ENCODE measurements at regions not wholly inside any gene's neighbourhood (a gene's known extent, or its start where the extent isn't known, plus 50 kb on each side); places are given as distances from the start of the nearest gene placed in this dataset.

DNA sequence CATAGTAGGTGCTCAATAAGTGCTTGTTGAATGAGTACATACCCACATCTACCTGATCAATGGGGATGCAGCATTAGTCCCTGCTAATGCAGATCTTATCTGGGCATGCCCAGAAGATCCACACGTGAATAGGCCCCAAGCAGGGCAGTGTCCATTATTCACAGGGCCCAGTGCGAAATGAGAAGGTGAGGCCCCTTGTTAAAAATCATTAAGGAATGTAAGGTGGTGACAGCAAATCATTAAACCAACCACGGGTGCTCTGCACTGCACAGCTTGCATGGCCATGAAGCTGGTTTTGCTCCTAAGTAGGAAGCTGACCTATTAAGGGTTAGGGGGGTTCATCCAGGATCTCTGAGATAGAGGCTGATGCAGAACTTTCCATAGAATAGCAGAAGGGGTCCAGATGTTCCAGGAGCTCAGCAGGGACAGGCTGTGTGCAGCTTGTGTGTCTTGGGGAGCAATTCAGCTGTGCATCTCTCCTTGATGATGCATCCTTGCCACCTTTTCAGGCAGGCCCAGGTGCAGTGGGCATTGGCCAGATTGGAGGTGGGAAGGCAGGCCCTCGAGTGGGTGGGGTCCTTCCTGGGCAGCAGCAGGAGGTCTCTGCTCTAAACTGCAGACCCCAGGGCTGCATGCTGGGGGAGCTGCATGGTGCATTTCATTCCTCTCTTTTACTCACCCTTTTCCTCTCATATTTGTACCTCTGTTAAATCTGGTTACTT is 231.3 kb upstream of the PWP1 start:
- no peak for DNase-seq

DNA sequence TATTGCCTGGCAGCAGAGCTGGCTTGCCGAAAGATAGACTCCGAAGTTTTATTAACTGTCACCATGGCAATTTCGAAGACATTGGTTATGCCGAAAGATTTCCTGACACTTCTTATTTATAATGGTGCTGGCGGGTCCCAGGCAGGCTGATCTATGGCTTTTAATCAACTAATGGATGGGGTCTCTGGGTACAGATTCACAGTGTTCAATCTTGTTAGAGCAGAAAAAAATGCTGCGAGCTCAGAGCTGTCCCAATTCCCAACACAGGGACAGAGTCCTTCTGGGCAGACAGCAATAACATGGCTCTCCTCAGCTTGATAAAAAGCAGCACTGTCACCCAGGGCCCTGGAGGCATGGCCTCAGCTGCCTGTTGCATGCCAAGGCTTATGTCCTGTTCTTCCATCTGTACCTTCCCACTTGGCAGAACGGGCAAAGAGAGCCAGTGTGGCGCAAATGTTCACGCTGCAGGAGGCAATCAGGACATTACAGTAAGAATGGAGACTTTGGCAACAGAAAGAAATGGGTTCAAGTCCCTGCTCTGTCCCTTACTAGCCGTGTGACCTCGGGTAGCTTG is 228.2 kb upstream of the PWP1 start:
- DNase-seq, result no peak

DNA sequence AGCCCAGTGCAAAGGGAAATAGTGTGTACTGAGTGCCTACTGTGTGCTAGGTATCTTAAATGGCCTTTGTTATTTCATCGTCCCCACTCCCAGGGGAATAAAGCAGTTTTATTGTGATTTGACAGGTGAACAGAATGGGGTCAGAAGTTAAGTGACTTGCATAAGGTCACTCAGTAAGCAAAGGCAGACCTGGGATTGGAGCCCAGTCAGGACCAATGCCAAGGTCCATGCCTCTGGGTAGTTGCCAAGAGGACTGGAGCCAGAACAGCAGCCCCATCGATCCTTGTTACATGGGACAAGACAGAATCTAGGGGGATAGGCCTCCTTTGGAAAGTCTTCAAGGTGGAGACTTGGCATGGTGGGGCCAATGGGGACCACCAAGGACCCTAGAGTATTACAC is 227.4 kb upstream of the PWP1 start:
- no peak for DNase-seq

DNA sequence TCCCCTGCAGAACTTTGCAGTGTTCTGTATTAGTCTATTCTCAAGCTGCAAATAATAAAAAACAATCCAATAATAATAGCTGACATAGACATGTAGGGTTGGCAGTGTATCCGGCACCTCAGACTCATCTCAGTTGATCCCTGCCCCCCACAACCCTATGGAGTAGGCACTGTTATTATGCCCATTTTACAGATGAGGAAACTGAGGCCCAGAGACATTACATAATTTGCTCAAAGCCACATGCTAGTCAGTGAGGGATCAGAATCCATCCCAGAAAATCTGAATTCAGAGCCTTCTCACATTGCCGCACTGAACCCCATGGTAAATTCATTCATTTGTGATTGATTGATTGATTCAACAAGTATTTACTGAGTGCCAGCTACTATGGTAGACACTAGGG is 226.6 kb upstream of the PWP1 start:
- DNase-seq, result no peak

DNA sequence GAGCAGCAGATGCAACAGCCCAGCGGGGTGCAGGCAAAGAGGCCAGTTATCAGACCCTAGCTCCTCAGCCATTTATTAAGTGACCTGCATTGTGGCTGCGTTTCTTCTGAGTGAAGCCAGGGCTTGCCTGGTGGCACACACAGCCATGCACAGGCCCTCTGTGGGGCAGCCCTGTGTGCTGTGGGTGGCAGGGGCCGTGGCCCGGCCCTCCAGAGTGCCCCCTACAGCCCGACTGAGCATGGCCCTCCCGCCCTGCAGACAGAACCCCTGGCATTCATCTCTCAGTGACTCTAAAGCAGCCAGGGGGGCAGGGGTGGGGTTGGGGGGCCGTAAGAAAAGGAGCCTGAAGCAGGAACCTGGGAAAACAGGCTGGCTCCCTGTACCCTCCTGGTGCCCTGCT is 226.0 kb upstream of the PWP1 start:
- DNase-seq, result no peak

DNA sequence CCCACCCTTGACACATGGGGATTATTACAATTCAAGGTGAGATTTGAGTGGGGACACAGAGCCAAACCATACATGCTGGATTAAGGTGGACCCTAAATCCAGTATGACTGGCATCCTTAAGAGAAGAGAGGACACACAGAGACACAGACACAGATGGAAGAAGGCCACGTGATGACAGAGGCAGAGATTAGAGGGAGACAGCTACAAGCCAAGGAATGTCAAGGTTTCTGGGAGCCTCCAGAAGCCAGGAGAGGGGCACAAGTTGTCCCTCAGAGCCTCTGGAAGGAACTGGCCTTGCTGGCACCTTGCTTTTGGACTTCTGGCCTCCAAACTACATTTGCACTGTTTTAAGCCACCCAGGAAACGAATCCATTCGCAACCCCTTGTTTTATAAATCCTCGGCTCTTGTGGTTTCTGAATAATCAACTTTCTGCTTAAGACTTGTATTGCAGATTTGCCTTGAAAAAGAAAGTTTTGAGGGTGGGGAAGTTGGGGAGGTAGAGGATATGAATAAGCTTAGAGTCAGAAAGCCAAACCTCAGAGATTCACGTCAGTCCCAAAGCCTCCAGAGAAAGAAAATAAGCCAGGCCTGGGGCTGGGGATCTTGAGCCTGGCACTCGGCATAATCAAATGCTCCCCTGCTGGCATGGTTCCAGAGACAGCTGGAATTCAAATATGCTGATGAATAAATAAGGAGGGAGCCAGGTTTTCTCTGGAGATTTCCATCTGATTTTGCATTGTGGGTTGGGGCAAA is 224.2 kb upstream of the PWP1 start:
- no peak for DNase-seq

DNA sequence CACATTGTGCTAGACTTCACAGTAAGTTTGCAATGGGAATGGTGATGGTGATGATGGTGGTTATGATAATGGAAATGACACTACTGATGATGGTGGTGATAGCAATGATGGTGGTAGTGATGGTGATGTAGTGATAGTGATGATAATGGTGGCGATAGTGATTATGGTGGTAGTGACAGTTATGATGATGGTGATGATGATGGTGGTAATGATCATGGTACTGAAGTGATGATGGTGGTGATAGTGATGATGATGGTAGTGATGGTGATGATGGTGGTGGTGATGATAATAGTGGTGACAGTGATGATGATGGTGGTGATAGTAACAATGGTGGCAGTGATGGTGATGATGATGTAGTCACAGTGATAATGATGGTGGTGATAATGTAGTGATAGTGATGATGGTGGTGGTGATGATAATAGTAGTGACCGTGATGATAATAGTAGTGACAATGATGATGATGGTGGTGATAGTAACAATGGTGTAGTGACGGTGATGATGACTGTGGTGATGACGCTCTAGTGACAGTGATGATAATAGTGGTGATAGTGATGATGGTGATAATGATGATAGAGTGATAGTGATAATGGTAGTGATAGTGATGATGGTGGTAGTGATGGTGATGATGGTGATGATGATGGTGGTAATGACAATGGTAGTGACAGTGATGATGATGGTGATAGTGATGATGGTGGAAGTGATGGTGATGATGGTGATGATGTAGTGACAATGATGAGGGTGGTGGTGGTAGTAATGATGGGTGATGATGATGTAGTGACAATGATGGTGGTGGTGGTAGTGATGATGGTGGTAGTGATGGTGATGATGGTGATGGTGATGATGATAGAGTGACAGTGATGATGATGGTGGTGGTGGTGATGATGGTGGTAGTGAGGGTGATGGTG is 222.9 kb upstream of the PWP1 start:
- DNase-seq, result no peak

DNA sequence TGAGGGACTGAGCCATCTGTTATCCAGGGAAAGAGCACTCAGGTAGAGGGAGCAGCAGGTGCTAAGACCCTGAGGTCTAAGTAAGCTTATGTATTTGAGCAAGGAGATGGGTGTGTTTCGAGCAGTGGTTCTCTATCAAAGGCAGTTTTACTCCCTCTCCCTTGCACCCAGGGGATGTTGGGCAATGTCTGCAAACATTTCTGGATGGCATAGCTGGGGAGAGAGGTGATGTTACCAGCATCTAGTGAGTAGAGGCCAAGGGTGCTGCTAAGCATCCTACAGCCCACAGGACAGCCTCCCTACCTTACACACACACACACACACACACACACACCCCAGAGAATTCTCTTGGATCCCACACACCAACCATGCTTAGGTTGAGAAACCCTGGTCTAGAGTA is 221.0 kb upstream of the PWP1 start:
- no peak for DNase-seq

DNA sequence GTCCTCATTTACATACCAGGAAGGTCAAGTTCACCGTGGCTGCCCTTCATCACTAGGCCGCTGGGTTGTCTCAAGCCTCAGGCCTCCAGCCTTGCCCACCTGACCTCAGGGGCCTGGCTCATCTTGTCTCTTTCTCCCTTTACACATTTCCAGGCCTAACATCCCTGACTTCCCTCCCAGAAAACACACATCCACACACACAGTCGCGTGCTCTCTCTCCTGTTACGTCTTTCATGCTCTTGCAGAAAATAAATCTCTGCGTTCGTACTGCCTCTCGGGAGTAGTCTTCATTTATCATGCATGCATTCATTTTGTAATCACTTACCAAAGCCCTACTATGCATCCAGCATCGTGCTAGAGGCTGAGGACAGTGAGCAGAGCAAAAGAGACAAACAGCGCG is 220.0 kb upstream of the PWP1 start:
- DNase-seq, result no peak

DNA sequence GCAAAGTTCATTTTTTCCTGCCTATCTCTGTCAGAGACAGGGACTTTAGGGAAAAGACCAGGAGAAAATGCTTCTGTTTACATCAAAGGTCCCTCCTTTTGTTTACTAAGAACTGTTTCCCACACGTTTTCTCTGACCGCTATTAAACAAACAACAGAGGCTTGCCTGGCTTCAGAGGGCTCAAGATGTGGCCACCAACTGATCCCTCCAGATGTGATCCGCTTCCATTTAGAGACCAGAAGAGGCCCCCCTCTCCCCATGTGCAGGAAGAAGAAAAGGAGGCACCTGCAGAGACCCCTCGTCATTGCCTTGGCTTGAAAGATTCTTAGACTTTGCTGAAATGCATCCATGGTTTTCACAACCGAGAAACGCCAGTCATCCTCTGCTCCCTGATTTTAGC is 217.9 kb upstream of the PWP1 start:
- DNase-seq, result no peak

DNA sequence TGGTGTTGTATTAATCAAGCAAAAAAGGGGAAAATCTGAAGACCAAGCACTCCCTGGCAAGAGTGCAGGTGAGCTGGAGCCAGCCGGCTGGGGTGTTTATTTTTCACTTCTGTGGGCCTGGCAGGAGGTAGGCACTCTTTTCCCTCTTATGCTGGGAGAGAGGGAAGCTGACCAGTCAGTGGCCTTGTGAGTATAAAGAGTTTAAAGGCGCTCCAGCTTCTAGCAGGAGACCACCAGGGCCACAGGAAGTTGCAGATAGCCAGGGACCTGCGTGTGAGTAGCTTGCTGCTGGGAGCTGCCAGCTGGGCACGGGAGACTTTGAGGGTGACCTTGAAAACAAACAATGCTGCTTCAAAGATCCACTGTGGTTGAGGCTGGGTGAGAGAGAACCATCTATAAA is 217.4 kb upstream of the PWP1 start:
- DNase-seq, result no peak

DNA sequence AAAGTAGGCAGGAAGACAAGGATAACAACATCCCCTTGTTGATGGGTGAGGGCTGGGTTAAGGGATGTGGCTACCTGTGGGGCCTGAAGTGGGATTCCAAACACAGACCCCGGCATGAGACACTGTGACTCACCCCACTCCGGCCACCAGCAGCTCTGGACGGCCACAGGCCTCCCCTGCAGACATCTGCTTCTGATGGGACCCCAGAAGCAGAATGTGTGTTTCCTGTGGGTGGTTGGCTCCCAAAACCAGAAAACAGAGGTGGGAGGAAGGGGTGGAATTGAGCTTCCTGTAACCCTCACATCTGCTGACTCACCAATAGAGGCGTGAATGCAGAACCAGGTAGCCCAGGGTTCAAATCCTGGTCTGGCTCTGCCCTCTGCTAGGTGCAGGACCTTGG is 216.6 kb upstream of the PWP1 start:
- DNase-seq, result no peak

DNA sequence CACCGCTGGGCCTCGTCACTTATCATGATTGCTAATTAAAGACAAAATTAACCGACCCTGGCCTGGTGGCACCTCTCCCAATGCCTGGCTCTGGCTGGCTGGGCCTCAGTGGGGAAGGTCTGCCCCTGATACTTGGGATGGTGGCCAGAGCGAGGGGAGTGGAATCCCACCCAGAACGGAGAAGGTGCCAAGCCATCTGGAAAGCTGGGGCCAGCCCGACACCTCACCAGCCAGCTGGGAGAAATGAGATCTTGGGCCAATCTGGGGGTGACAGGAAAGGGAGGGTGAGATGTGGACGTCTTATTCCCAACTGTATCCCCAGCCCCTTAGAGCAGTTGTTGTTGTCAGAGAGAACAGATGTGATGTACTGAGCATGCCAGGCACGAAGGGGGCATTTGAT is 215.0 kb upstream of the PWP1 start:
- no peak for DNase-seq

DNA sequence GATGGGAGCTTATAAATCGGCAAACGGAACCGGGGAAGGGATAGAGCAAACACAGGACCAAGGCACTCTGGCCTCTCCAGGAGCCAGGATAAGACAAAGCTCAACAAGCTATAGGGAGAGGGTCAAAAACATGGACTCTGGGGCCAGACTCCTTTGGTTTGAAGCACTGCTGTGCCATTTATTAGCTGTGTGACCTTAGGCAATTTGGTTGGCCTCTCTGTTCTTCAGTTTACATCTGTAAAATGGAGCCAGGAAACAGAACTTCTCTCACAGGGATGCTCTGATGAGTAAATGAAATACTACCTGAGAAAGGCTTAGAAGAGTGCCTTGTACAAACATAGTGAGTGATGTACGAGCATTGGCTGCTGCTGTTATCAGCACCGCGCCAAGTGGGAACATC is 213.3 kb upstream of the PWP1 start:
- DNase-seq, result no peak

DNA sequence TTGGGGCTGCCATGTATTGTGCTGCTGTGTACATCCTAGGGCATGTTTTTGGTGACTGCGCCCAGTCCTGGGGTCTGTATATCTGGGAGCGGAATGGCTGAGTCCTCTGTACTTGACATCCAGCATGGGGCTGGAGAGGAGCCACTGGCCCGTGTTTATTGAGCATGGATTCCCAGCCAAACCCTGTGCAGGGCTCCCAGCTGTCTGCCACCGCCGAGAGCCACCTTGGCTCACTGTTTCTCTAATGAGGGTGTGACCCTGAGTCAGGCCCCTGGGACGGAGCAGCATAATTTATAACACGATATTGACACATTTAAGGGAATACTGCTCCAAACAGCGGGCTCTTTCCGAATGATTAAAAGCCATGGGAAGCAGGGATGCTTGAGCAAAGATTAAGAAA is 211.5 kb upstream of the PWP1 start:
- no peak for DNase-seq

DNA sequence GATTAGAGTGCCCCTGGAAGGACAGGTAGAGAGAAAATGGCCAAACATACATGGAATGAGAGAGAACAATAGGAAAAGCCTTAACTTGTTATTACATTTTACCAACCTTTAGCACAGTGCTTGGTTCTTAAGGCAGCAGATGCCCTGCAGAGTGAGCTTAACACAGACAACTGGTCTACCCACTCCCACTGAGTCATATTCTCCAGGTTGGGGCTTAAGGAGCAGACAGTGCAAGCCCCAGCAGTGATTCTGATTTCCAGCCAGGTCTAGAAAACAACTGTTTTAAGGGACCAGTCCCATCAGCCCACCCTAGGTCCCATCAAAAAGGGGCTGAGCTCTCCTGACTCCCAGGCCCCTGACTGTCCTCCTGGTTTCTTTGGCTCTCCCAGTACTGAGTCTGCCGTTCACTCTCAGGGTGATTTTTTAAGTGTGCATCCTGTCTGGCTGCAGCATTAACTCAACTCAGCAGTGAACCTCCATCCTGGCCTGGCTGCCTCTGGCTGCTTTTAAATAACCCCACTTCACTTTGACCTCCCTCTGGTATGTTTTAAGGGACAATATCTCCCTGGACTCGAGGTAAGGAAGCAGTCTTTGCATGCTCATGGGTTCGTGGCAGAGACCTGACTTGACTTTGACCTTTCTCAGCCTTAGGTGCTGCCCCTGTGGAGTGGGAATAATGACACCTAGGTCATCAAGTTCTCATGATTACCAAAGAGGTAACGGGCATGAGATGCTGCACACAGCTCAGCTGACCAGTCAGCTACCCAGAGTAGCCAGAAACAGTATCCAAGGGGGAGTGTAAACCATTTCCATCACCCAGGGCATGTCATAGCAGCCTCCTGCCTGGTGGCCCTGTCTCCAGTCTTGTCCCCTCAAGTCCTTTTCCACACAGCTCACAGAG is 210.7 kb upstream of the PWP1 start:
- DNase-seq, result no peak

DNA sequence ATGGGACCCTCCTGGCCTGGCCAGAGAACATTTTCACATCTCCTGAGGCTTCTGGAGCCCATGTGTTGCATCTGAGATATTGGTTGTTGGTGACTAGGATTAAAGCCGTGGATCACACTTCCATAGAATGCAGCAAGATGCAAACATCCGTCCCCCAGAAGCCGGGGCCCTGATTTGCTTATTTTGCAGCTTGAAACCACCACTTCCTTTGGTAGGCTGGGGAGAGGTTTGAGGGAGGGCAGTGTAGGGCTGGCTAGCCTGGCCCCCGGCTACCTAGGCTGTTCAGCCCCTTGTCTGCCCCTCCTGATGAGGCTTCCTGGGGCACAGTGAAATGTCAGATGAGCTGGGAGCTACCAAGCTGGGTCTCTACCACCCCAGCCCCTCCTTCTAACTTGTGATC is 209.7 kb upstream of the PWP1 start:
- DNase-seq, result no peak

DNA sequence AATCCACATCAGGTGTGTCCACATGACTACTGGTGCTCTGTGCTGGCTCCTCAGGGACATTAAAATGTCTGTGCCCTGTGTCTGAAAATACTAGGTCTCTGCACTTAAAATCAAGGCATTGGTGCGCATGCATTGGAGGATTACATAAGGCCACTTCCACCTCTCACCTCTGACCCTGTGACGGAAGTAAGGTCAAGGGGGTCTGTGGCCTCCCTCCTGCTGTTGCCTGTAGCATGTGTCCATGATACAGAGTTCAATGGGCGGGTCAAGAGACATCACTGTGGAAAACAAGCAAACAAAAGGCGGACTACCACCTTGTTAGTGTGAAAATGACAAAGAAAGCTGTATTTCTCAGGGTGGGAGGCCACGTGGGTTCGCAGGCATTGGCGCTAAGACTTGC is 208.6 kb upstream of the PWP1 start:
- DNase-seq, result no peak

DNA sequence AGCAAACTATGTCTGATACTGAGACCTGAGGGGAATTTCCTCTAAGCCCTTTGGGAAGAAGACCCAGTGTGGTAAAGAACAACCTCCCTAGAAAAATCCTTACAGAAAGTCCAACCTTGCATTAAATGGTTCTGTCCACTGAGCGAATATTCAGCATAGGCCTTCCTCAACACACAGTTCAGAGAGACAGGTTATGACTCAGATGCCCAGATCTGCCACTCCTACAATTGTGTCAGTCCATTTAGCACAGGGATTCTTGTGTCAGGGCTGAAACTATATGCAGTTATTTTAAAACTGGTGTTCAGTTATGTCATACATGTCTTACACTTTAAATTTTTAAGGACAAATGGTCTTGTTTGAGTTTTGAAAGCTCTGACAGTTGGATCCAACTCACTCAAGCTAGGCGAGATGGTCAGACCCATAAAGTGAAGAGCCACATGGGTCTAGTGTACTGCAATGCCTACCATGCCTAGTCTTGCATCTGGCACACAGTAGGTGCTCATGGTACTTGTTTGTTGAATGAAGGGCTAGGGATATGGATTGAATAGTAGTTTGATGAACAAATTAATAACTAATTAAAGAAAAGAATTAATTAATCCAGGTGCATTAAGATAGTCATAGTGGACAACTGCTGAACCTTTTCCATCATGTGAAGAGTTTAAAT is 207.5 kb upstream of the PWP1 start:
- no peak for DNase-seq

DNA sequence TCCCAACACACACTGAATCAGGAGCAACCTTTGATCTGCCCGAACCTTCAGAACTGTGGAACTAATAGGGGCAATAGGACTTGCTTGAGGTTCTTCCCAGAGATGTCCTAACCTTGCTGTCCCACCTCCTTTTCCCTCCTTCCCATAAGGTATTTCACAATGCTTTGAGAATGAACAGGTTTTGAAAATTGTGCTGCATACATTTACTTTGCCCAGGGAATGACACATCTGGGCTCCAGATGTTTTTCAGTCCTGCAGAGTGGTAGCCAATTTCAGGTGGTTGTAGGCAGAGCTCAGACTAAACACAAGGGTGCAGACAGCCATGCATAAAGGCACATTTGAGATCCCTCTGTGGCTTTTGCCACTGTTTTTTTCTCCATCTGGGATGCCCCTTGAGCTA is 206.7 kb upstream of the PWP1 start:
- no peak for DNase-seq

DNA sequence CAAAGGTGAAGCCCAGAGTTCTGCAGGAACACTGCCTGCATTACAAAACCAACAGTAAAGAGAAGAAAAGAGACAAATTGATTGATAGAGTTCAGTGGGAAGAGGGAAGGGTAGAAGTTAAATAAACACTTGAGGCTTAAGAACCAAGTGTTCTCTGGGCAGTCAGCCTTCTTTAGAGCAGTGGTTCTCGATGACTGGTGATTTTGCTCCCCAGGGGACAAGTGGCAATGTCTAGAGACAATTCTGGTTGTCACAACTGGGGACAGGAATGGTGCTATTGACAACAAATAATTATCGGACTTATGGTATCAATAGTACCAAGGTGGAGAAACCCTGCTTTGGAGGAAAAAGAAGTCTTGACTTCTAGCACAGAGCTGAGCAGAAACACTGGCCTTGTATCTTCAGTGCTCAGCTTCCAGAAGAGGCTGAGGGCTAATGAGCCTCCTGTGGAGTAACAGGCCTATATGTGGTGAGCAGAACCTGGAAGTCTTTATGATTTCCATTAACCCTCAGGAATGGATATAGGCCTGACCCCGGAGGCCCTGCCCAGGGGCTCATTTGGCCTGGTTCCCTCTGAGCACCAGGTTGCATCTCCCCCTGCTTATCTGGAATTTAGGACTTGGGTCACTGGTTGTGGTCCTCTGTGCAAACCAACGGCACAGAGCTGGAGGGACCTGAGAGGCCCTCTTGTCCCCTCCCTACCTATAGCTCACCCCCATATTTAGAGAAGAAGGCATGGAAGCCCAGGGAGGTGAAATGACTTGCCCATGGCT is 204.6 kb upstream of the PWP1 start:
- no peak for DNase-seq
